Pulmonary artery endothelial cell (primary cell): ENCODE measurements at regions not wholly inside any gene's neighbourhood (a gene's known extent, or its start where the extent isn't known, plus 50 kb on each side); places are given as distances from the start of the nearest gene placed in this dataset.
"Not testable (repeated sequence)": the region's sequence is repeated elsewhere in the genome, so short reads cannot be mapped to it uniquely, and the experiment has no call there.

ENCODE experiments used
- DNase-seq: peaks from one replicate; pipeline ENCODE4 v3.0.0-alpha.2; 2011; ENCODE audit warnings: low read depth, low spot score

- no peak for DNase-seq
Measured at GRCh38 chr12:74685385-74685784, 147.8 kb downstream of the ATXN7L3B start.

- DNase-seq = no peak
Measured at GRCh38 chr12:74689071-74689655, 151.5 kb downstream of the ATXN7L3B start.

GRCh38 chr12:74689929-74690328 is 152.3 kb downstream of the ATXN7L3B start:
- no peak for DNase-seq

- no peak for DNase-seq
Measured at GRCh38 chr12:74719447-74719846, 181.8 kb downstream of the ATXN7L3B start.

GRCh38 chr12:74722709-74723108 is 185.1 kb downstream of the ATXN7L3B start:
- no peak for DNase-seq

GRCh38 chr12:74725154-74725553 is 187.5 kb downstream of the ATXN7L3B start:
- no peak for DNase-seq

GRCh38 chr12:74728006-74728405 is 190.4 kb downstream of the ATXN7L3B start:
- DNase-seq = no peak

- DNase-seq = no peak
Measured at GRCh38 chr12:74732164-74732784, 194.6 kb downstream of the ATXN7L3B start.

GRCh38 chr12:74732826-74733225 is 195.2 kb downstream of the ATXN7L3B start:
- no peak for DNase-seq

- DNase-seq = no peak
Measured at GRCh38 chr12:74741112-74741511, 203.5 kb downstream of the ATXN7L3B start.

- DNase-seq = no peak
Measured at GRCh38 chr12:74747305-74747704, 209.7 kb downstream of the ATXN7L3B start.

- DNase-seq = no peak
Measured at GRCh38 chr12:74751441-74751840, 213.8 kb downstream of the ATXN7L3B start.

GRCh38 chr12:74752215-74752614 is 214.6 kb downstream of the ATXN7L3B start:
- DNase-seq = no peak

- no peak for DNase-seq
Measured at GRCh38 chr12:74770552-74770951, 232.9 kb downstream of the ATXN7L3B start.

- DNase-seq = no peak
Measured at GRCh38 chr12:74775276-74775675, 237.6 kb downstream of the ATXN7L3B start.

GRCh38 chr12:74776378-74776777 is 238.7 kb downstream of the ATXN7L3B start:
- DNase-seq = no peak

- DNase-seq = no peak
Measured at GRCh38 chr12:74780182-74780849, 242.7 kb downstream of the ATXN7L3B start.

- not testable (repeated sequence) for DNase-seq
Measured at GRCh38 chr12:74780850-74781241, 243.2 kb downstream of the ATXN7L3B start.

GRCh38 chr12:74781991-74782485 is 244.4 kb downstream of the ATXN7L3B start:
- DNase-seq = no peak

GRCh38 chr12:74790931-74791330 is 253.3 kb downstream of the ATXN7L3B start:
- no peak for DNase-seq

GRCh38 chr12:74791365-74791764 is 253.7 kb downstream of the ATXN7L3B start:
- DNase-seq = no peak

- DNase-seq = no peak
Measured at GRCh38 chr12:74794522-74794921, 256.9 kb downstream of the ATXN7L3B start.

- DNase-seq = no peak
Measured at GRCh38 chr12:74801625-74802024, 264.0 kb downstream of the ATXN7L3B start.
